ENCODE measurements at regions not wholly inside any gene's neighbourhood (a gene's known extent, or its start where the extent isn't known, plus 50 kb on each side); places are given as distances from the start of the nearest gene placed in this dataset.

GRCh38 chr10:55897490-55897921, 463.6 kb downstream of the ZWINT start:
- no CpG with 5 or more reads among the region's 3 CpGs for WGBS (ENCODE audit: extremely low coverage, insufficient coverage, insufficient read length)
- Histone ChIP-seq H3K79me1 (ENCODE audit: low read length) (no peaks in the 10 kb centered on the region), H4K91ac (ENCODE audit: low read depth, low read length) (no peak overlapping the region), H3K4me3 (ENCODE audit: low read depth, low read length) (no peak overlapping the region), H3K27me3 (ENCODE audit: insufficient read depth, low read length) (no peaks in the 10 kb centered on the region), H3K9me3 (ENCODE audit: insufficient read depth, low read depth, low read length) (no peaks in the 10 kb centered on the region), H3K14ac (ENCODE audit: low read length) (no peak overlapping the region), H4K8ac (ENCODE audit: low read depth, low read length) (no peak overlapping the region), H3K18ac (ENCODE audit: low read length) (no peak overlapping the region), H3K27ac (ENCODE audit: low read depth, low read length) (no peak overlapping the region), H3K79me2 (ENCODE audit: control insufficient read depth, insufficient read depth, low read length, poor library complexity) (no peaks in the 10 kb centered on the region), H3K36me3 (ENCODE audit: control insufficient read depth in 1 of 2, insufficient read depth in 2 of 2, low read length in 2 of 2) (no peaks in the 10 kb centered on the region), H2BK5ac (ENCODE audit: low read depth, low read length, poor library complexity) (no peak overlapping the region), H4K12ac (ENCODE audit: low read depth, low read length) (no peak overlapping the region), H3K4me2 (ENCODE audit: low read length) (no peak overlapping the region), H3K23ac (ENCODE audit: low read length) (no peak overlapping the region), H2AFZ (ENCODE audit: insufficient read depth, low read length, poor library complexity) (no peak overlapping the region), H2BK120ac (ENCODE audit: insufficient read depth, low read length, poor library complexity) (no peak overlapping the region), H3K4ac (ENCODE audit: low read depth, low read length) (no peak overlapping the region), H3K9ac (ENCODE audit: low read length) (no peak overlapping the region), H3K4me1 (ENCODE audit: control insufficient read depth in 1 of 2, insufficient read depth in 2 of 2, low read length in 2 of 2) (no peaks in the 10 kb centered on the region), H2AK5ac (ENCODE audit: low read length) (no peak overlapping the region), H2BK12ac (ENCODE audit: low read length) (no peak overlapping the region)
- DNase-seq = no peak

DNA sequence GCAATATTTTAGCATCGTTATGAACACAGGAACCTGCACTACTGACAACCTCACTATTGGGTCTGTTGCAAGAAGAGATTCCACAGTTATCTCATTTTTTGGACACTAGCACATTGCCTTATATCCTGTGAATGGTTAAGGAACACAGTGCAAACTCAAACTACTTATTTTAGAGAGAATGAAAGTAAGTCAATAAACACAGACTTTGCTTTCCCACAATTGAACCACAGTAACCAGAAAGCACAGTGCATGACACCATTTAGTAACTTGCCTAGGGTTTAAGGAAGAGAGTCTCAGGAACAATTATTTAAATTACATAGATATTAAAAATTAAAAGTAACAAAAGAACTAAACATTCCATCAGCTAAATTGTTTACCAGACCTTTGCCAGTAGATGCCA, 468.8 kb downstream of the ZWINT start:
- WGBS (ENCODE audit: extremely low coverage, insufficient coverage, insufficient read length) = no CpG with 5 or more reads among the region's 1 CpG
- Histone ChIP-seq H2BK12ac (ENCODE audit: low read length) (no peak overlapping the region), H3K9ac (ENCODE audit: low read length) (no peak overlapping the region), H3K9me3 (ENCODE audit: insufficient read depth, low read depth, low read length) (no peaks in the 10 kb centered on the region), H2AK5ac (ENCODE audit: low read length) (no peak overlapping the region), H3K79me2 (ENCODE audit: control insufficient read depth, insufficient read depth, low read length, poor library complexity) (no peaks in the 10 kb centered on the region), H4K8ac (ENCODE audit: low read depth, low read length) (no peak overlapping the region), H3K4me3 (ENCODE audit: low read depth, low read length) (no peak overlapping the region), H2AFZ (ENCODE audit: insufficient read depth, low read length, poor library complexity) (no peak overlapping the region), H4K12ac (ENCODE audit: low read depth, low read length) (no peak overlapping the region), H3K4me2 (ENCODE audit: low read length) (no peak overlapping the region), H3K14ac (ENCODE audit: low read length) (no peak overlapping the region), H2BK120ac (ENCODE audit: insufficient read depth, low read length, poor library complexity) (no peak overlapping the region), H3K36me3 (ENCODE audit: control insufficient read depth in 1 of 2, insufficient read depth in 2 of 2, low read length in 2 of 2) (no peaks in the 10 kb centered on the region), H2BK5ac (ENCODE audit: low read depth, low read length, poor library complexity) (no peak overlapping the region), H4K91ac (ENCODE audit: low read depth, low read length) (no peak overlapping the region), H3K4me1 (ENCODE audit: control insufficient read depth in 1 of 2, insufficient read depth in 2 of 2, low read length in 2 of 2) (no peaks in the 10 kb centered on the region), H3K18ac (ENCODE audit: low read length) (no peak overlapping the region), H3K23ac (ENCODE audit: low read length) (no peak overlapping the region), H3K27me3 (ENCODE audit: insufficient read depth, low read length) (no peaks in the 10 kb centered on the region), H3K4ac (ENCODE audit: low read depth, low read length) (no peak overlapping the region), H3K27ac (ENCODE audit: low read depth, low read length) (no peak overlapping the region), H3K79me1 (ENCODE audit: low read length) (no peaks in the 10 kb centered on the region)
- DNase-seq = no peak

DNA sequence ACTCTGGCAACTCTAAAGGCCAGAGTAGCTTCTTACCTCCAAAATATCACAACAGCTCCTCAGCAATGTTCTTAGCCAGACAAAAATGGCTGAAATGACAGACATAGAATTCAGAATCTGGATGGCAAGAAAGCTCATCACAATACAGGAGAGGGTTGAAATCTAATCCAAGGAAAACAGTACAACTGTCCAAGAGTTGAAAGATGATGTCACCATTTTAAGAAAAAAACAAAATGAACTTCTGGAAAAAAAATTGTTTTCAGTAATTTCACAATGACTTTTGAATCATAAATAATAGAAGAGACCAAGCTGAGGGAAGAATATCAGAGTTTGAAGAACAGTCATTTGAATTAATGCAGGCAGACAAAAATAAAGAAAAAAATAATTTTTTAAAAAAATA, 479.5 kb downstream of the ZWINT start:
- H3K9ac ChIP-seq (ENCODE audit: low read length) = no peak overlapping the region
- H3K4me3 ChIP-seq (ENCODE audit: low read depth, low read length) = no peak overlapping the region
- H3K9me3 ChIP-seq (ENCODE audit: insufficient read depth, low read depth, low read length) = no peaks in the 10 kb centered on the region
- no peak overlapping the region for H3K4me2 ChIP-seq (ENCODE audit: low read length)
- DNase-seq = no peak
- H3K23ac ChIP-seq (ENCODE audit: low read length) = no peak overlapping the region
- no peaks in the 10 kb centered on the region for H3K27me3 ChIP-seq (ENCODE audit: insufficient read depth, low read length)
- H3K27ac ChIP-seq (ENCODE audit: low read depth, low read length) = no peak overlapping the region
- no peak overlapping the region for H3K14ac ChIP-seq (ENCODE audit: low read length)
- no peaks in the 10 kb centered on the region for H3K79me2 ChIP-seq (ENCODE audit: control insufficient read depth, insufficient read depth, low read length, poor library complexity)
- no peaks in the 10 kb centered on the region for H3K36me3 ChIP-seq (ENCODE audit: control insufficient read depth in 1 of 2, insufficient read depth in 2 of 2, low read length in 2 of 2)
- H4K12ac ChIP-seq (ENCODE audit: low read depth, low read length) = no peak overlapping the region
- no peak overlapping the region for H4K8ac ChIP-seq (ENCODE audit: low read depth, low read length)
- no peak overlapping the region for H2AFZ ChIP-seq (ENCODE audit: insufficient read depth, low read length, poor library complexity)
- H4K91ac ChIP-seq (ENCODE audit: low read depth, low read length) = no peak overlapping the region
- no peak overlapping the region for H2BK120ac ChIP-seq (ENCODE audit: insufficient read depth, low read length, poor library complexity)
- no peaks in the 10 kb centered on the region for H3K79me1 ChIP-seq (ENCODE audit: low read length)
- H3K18ac ChIP-seq (ENCODE audit: low read length) = no peak overlapping the region
- H2AK5ac ChIP-seq (ENCODE audit: low read length) = no peak overlapping the region
- H3K4ac ChIP-seq (ENCODE audit: low read depth, low read length) = no peak overlapping the region
- H2BK5ac ChIP-seq (ENCODE audit: low read depth, low read length, poor library complexity) = no peak overlapping the region
- H3K4me1 ChIP-seq (ENCODE audit: control insufficient read depth in 1 of 2, insufficient read depth in 2 of 2, low read length in 2 of 2) = no peaks in the 10 kb centered on the region
- H2BK12ac ChIP-seq (ENCODE audit: low read length) = no peak overlapping the region

DNA sequence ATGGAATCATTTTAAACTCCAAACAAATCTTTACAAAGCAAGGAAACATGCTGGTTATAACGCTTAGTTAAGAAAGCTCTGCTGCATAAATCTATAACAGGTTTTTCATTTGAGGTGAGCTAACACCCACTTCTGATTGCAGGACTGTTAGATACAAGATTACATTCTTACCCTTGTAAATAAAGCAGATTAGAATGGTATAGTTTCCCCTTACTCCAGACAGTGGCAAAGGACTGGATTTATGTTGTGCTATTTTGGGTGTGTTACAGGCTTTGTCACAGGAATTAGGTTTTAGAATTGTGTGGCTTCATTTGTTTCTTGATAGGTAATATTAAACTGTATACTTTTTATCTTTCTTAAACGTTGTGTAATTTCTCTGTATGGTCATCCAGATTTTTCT, 487.6 kb downstream of the ZWINT start:
- H2BK12ac ChIP-seq (ENCODE audit: low read length) = no peak overlapping the region
- H3K79me2 ChIP-seq (ENCODE audit: control insufficient read depth, insufficient read depth, low read length, poor library complexity) = no peaks in the 10 kb centered on the region
- WGBS (ENCODE audit: extremely low coverage, insufficient coverage, insufficient read length) = no CpG with 5 or more reads among the region's 2 CpGs
- H3K18ac ChIP-seq (ENCODE audit: low read length) = no peak overlapping the region
- no peak overlapping the region for H3K4me2 ChIP-seq (ENCODE audit: low read length)
- H3K9me3 ChIP-seq (ENCODE audit: insufficient read depth, low read depth, low read length) = no peaks in the 10 kb centered on the region
- no peak overlapping the region for H2BK120ac ChIP-seq (ENCODE audit: insufficient read depth, low read length, poor library complexity)
- no peak overlapping the region for H3K14ac ChIP-seq (ENCODE audit: low read length)
- H4K91ac ChIP-seq (ENCODE audit: low read depth, low read length) = no peak overlapping the region
- H4K8ac ChIP-seq (ENCODE audit: low read depth, low read length) = no peak overlapping the region
- no peak overlapping the region for H3K23ac ChIP-seq (ENCODE audit: low read length)
- no peak overlapping the region for H3K27ac ChIP-seq (ENCODE audit: low read depth, low read length)
- no peaks in the 10 kb centered on the region for H3K36me3 ChIP-seq (ENCODE audit: control insufficient read depth in 1 of 2, insufficient read depth in 2 of 2, low read length in 2 of 2)
- H2AFZ ChIP-seq (ENCODE audit: insufficient read depth, low read length, poor library complexity) = no peak overlapping the region
- H3K4me3 ChIP-seq (ENCODE audit: low read depth, low read length) = no peak overlapping the region
- DNase-seq = no peak
- H4K12ac ChIP-seq (ENCODE audit: low read depth, low read length) = no peak overlapping the region
- H2AK5ac ChIP-seq (ENCODE audit: low read length) = no peak overlapping the region
- no peak overlapping the region for H3K9ac ChIP-seq (ENCODE audit: low read length)
- H2BK5ac ChIP-seq (ENCODE audit: low read depth, low read length, poor library complexity) = no peak overlapping the region
- H3K4me1 ChIP-seq (ENCODE audit: control insufficient read depth in 1 of 2, insufficient read depth in 2 of 2, low read length in 2 of 2) = no peaks in the 10 kb centered on the region
- no peaks in the 10 kb centered on the region for H3K27me3 ChIP-seq (ENCODE audit: insufficient read depth, low read length)
- no peaks in the 10 kb centered on the region for H3K79me1 ChIP-seq (ENCODE audit: low read length)
- no peak overlapping the region for H3K4ac ChIP-seq (ENCODE audit: low read depth, low read length)

All from trophoblast cell (in vitro differentiated cells and primary cell).